GM18858 (cell line): ENCODE measurements at regions not wholly inside any gene's neighbourhood (a gene's known extent, or its start where the extent isn't known, plus 50 kb on each side); places are given as distances from the start of the nearest gene placed in this dataset.

Source experiments
- ATAC-seq: cut with Tn5 transposase; IDR thresholded peaks from one replicate; pipeline ENCODE4 v1.9.1; 2021; ENCODE audit not compliant: unreplicated experiment

- ATAC-seq = no peak
These were observed 54.0 kb upstream of the LDB2 start for GRCh38 chr4:16952462-16952871.
